ENCODE measurements at regions not wholly inside any gene's neighbourhood (a gene's known extent, or its start where the extent isn't known, plus 50 kb on each side); places are given as distances from the start of the nearest gene placed in this dataset.

- DNase-seq (ENCODE audit: low read depth in 2 of 3, low spot score in 1 of 3): no peak
Observed at GRCh38 chr2:176597916-176598315, 328.7 kb downstream of the MTX2 start.

- DNase-seq (ENCODE audit: low read depth in 2 of 3, low spot score in 1 of 3): no peak
Observed at GRCh38 chr2:176598351-176598750, 329.1 kb downstream of the MTX2 start.

- DNase-seq (ENCODE audit: low read depth in 2 of 3, low spot score in 1 of 3): no peak
Observed at GRCh38 chr2:176599796-176600485, 330.7 kb downstream of the MTX2 start.

GRCh38 chr2:176601066-176601465 is 331.8 kb downstream of the MTX2 start:
- DNase-seq (ENCODE audit: low read depth in 2 of 3, low spot score in 1 of 3): no peak

- no peak for DNase-seq (ENCODE audit: low read depth in 2 of 3, low spot score in 1 of 3)
Observed at GRCh38 chr2:176612036-176612435, 342.8 kb downstream of the MTX2 start.

GRCh38 chr2:176612736-176613135 is 343.5 kb downstream of the MTX2 start:
- no peak for DNase-seq (ENCODE audit: low read depth in 2 of 3, low spot score in 1 of 3)

- DNase-seq (ENCODE audit: low read depth in 2 of 3, low spot score in 1 of 3): no peak
Observed at GRCh38 chr2:176613323-176613987, 344.2 kb downstream of the MTX2 start.

GRCh38 chr2:176614049-176614448 is 344.8 kb downstream of the MTX2 start:
- no peak for DNase-seq (ENCODE audit: low read depth in 2 of 3, low spot score in 1 of 3)

- DNase-seq (ENCODE audit: low read depth in 2 of 3, low spot score in 1 of 3): no peak
Observed at GRCh38 chr2:176614930-176615329, 345.7 kb downstream of the MTX2 start.

- no peak for DNase-seq (ENCODE audit: low read depth in 2 of 3, low spot score in 1 of 3)
Observed at GRCh38 chr2:176619504-176619903, 350.3 kb downstream of the MTX2 start.

- DNase-seq (ENCODE audit: low read depth in 2 of 3, low spot score in 1 of 3): no peak
Observed at GRCh38 chr2:176621350-176621749, 352.1 kb downstream of the MTX2 start.

GRCh38 chr2:176622792-176623191 is 353.6 kb downstream of the MTX2 start:
- DNase-seq (ENCODE audit: low read depth in 2 of 3, low spot score in 1 of 3): no peak

- DNase-seq (ENCODE audit: low read depth in 2 of 3, low spot score in 1 of 3): no peak
Observed at GRCh38 chr2:176626796-176627195, 357.6 kb downstream of the MTX2 start.

GRCh38 chr2:176628438-176628837 is 359.2 kb downstream of the MTX2 start:
- no peak for DNase-seq (ENCODE audit: low read depth in 2 of 3, low spot score in 1 of 3)

GRCh38 chr2:176633754-176634153 is 364.5 kb downstream of the MTX2 start:
- DNase-seq (ENCODE audit: low read depth in 2 of 3, low spot score in 1 of 3): no peak

GRCh38 chr2:176636401-176636800 is 367.2 kb downstream of the MTX2 start:
- DNase-seq (ENCODE audit: low read depth in 2 of 3, low spot score in 1 of 3): no peak

- no peak for DNase-seq (ENCODE audit: low read depth in 2 of 3, low spot score in 1 of 3)
Observed at GRCh38 chr2:176637142-176637485, 367.9 kb downstream of the MTX2 start.

- DNase-seq (ENCODE audit: low read depth in 2 of 3, low spot score in 1 of 3): no peak
Observed at GRCh38 chr2:176637486-176638166, 368.4 kb downstream of the MTX2 start.

GRCh38 chr2:176638167-176639015 is 369.1 kb downstream of the MTX2 start:
- peak; percentile 24 to 42 (median 39) for DNase-seq (ENCODE audit: low read depth in 2 of 3, low spot score in 1 of 3)

- DNase-seq (ENCODE audit: low read depth in 2 of 3, low spot score in 1 of 3): no peak
Observed at GRCh38 chr2:176639016-176639343, 369.7 kb downstream of the MTX2 start.

- no peak for DNase-seq (ENCODE audit: low read depth in 2 of 3, low spot score in 1 of 3)
Observed at GRCh38 chr2:176639671-176640070, 370.4 kb downstream of the MTX2 start.

- no peak for DNase-seq (ENCODE audit: low read depth in 2 of 3, low spot score in 1 of 3)
Observed at GRCh38 chr2:176641436-176641835, 372.2 kb downstream of the MTX2 start.
